ENCODE measurements at regions not wholly inside any gene's neighbourhood (a gene's known extent, or its start where the extent isn't known, plus 50 kb on each side); places are given as distances from the start of the nearest gene placed in this dataset.

GRCh38 chr5:152701305-152701949 lies 296.3 kb upstream of the NMUR2 start:
- TF ChIP-seq CTCF (IDR thresholded peaks at IDR 0.05; ENCODE audit: borderline replicate concordance, extremely low read depth, low read length, poor library complexity, severe bottlenecking) = no peak
- TF ChIP-seq EZH2 (IDR thresholded peaks at IDR 0.05; ENCODE audit: borderline replicate concordance, low read depth, low read length, severe bottlenecking) = no peak
- Histone ChIP-seq H3K27me3 (ENCODE audit: insufficient read depth, low read length, poor library complexity) (no peaks in the 10 kb centered on the region), H3K4me3 (ENCODE audit: low read depth in 1 of 2, low read length in 2 of 2) (no peak overlapping the region), H3K4me1 (ENCODE audit: insufficient read depth, low read length) (no peaks in the 10 kb centered on the region), H2AFZ (ENCODE audit: low read depth, low read length) (no peak overlapping the region), H3K79me2 (ENCODE audit: insufficient read depth, low read length) (no peaks in the 10 kb centered on the region), H3K9me3 (ENCODE audit: insufficient read depth, low read length, severe bottlenecking) (no peaks in the 10 kb centered on the region), H3K27ac (ENCODE audit: low read length) (no peak overlapping the region), H3K4me2 (ENCODE audit: insufficient read depth, low read length) (no peak overlapping the region), H3K36me3 (ENCODE audit: insufficient read depth, low read length) (no peaks in the 10 kb centered on the region), H4K20me1 (ENCODE audit: insufficient read depth, low read length) (no peaks in the 10 kb centered on the region), H3K9ac (ENCODE audit: low read depth, low read length) (no peak overlapping the region)
- ATAC-seq (ENCODE audit: insufficient read depth, low read depth) (no peak), DNase-seq (no peak)

GRCh38 chr5:152704286-152704685 lies 299.2 kb upstream of the NMUR2 start:
- DNase-seq (no peak), ATAC-seq (ENCODE audit: insufficient read depth, low read depth) (no peak)
- Histone ChIP-seq H3K36me3 (ENCODE audit: insufficient read depth, low read length) (no peaks in the 10 kb centered on the region), H3K27ac (ENCODE audit: low read length) (no peak overlapping the region), H3K4me2 (ENCODE audit: insufficient read depth, low read length) (no peak overlapping the region), H3K9ac (ENCODE audit: low read depth, low read length) (no peak overlapping the region), H3K4me3 (ENCODE audit: low read depth in 1 of 2, low read length in 2 of 2) (no peak overlapping the region), H3K79me2 (ENCODE audit: insufficient read depth, low read length) (no peaks in the 10 kb centered on the region), H3K9me3 (ENCODE audit: insufficient read depth, low read length, severe bottlenecking) (no peaks in the 10 kb centered on the region), H3K4me1 (ENCODE audit: insufficient read depth, low read length) (no peaks in the 10 kb centered on the region), H3K27me3 (ENCODE audit: insufficient read depth, low read length, poor library complexity) (no peaks in the 10 kb centered on the region), H2AFZ (ENCODE audit: low read depth, low read length) (no peak overlapping the region), H4K20me1 (ENCODE audit: insufficient read depth, low read length) (no peaks in the 10 kb centered on the region)
- TF ChIP-seq EZH2 (IDR thresholded peaks at IDR 0.05; ENCODE audit: borderline replicate concordance, low read depth, low read length, severe bottlenecking) (no peak), CTCF (IDR thresholded peaks at IDR 0.05; ENCODE audit: borderline replicate concordance, extremely low read depth, low read length, poor library complexity, severe bottlenecking) (no peak)

DNA sequence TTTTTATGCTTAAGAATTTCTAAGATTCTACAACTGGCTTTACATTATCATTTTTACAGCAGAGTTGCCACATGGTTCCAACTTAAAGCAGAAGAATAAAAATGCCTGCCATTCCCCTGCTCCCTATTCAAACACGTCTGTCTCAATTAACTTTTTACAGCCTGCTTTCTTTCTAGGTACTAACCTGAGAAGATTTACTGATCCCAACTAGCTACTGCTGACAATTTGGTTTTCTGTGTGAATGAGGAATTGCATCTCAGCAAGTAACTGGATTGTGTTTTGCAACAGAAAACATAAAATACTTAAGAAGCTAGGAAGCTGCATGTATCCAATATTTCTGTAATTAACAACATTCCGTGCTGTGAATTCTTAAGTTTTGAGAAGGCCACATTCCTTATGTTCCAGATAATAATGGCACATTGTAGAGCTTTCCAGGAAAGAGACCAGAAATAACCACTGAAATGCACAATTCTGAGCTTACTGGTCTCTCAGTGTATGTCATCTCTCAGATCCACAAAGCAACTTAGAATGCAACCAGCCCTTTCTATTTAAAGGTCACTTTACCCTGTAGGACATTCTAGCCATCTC lies 306.8 kb upstream of the NMUR2 start:
- Histone ChIP-seq H3K4me3 (ENCODE audit: low read depth in 1 of 2, low read length in 2 of 2) (no peak overlapping the region), H3K36me3 (ENCODE audit: insufficient read depth, low read length) (no peaks in the 10 kb centered on the region), H3K27ac (ENCODE audit: low read length) (no peak overlapping the region), H3K27me3 (ENCODE audit: insufficient read depth, low read length, poor library complexity) (no peaks in the 10 kb centered on the region), H3K4me1 (ENCODE audit: insufficient read depth, low read length) (no peaks in the 10 kb centered on the region), H4K20me1 (ENCODE audit: insufficient read depth, low read length) (no peaks in the 10 kb centered on the region), H3K9ac (ENCODE audit: low read depth, low read length) (no peak overlapping the region), H2AFZ (ENCODE audit: low read depth, low read length) (no peak overlapping the region), H3K79me2 (ENCODE audit: insufficient read depth, low read length) (no peaks in the 10 kb centered on the region), H3K9me3 (ENCODE audit: insufficient read depth, low read length, severe bottlenecking) (no peaks in the 10 kb centered on the region), H3K4me2 (ENCODE audit: insufficient read depth, low read length) (no peak overlapping the region)
- TF ChIP-seq CTCF (IDR thresholded peaks at IDR 0.05; ENCODE audit: borderline replicate concordance, extremely low read depth, low read length, poor library complexity, severe bottlenecking) (no peak), EZH2 (IDR thresholded peaks at IDR 0.05; ENCODE audit: borderline replicate concordance, low read depth, low read length, severe bottlenecking) (no peak)
- no peak for ATAC-seq (ENCODE audit: insufficient read depth, low read depth)
- no peak for DNase-seq

Data from DND-41 (cell line).